K562 (cell line): ENCODE measurements at regions not wholly inside any gene's neighbourhood (a gene's known extent, or its start where the extent isn't known, plus 50 kb on each side); places are given as distances from the start of the nearest gene placed in this dataset.

Experiments
- BACH1 ChIP-seq: fragments of 200-800 bp; sonication (Bioruptor generic); IDR thresholded peaks from 2 replicates; pipeline ENCODE4 v1.6.1; 2016; ENCODE audit warnings: missing genetic modification characterization, missing compliant biosample characterization
- BHLHE40 ChIP-seq: IDR thresholded peaks from 2 replicates; pipeline ENCODE4 v1.6.1; 2011; ENCODE audit warnings: low read length, improper control_type of control experiment
- CBFA2T2 ChIP-seq: fragments of 450-650 bp; conservative IDR thresholded peaks from 2 replicates; pipeline ENCODE4 v1.6.1; 2017; ENCODE audit warnings: mild to moderate bottlenecking
- PML ChIP-seq: IDR thresholded peaks from 2 replicates; pipeline ENCODE4 v1.6.1; 2012; ENCODE audit warnings: low read length, inconsistent platforms
- RCOR1 ChIP-seq, 2 experiments: IDR thresholded peaks; 2 replicates each; pipeline ENCODE4 v1.6.1; 2012; ENCODE audit warnings: low read depth in 2 of 2, low read length in 2 of 2, borderline replicate concordance in 1 of 2, improper control_type of control experiment in 1 of 2
- SIN3A ChIP-seq, 2 experiments: fragments of 150-350 bp in 1 of 2; IDR thresholded peaks; 2 replicates each; pipeline ENCODE4 v1.6.1; 2011 to 2016; ENCODE audit warnings: borderline replicate concordance in 2 of 2, low read depth in 2 of 2, low read length in 2 of 2, mild to moderate bottlenecking in 2 of 2, moderate library complexity in 2 of 2; ENCODE audit not compliant: control insufficient read depth in 1 of 2
- SMAD2 ChIP-seq: fragments of 150-350 bp; IDR thresholded peaks from 2 replicates; pipeline ENCODE4 v1.6.1; 2014; ENCODE audit warnings: low read depth, mild to moderate bottlenecking, low read length
- SMARCA5 ChIP-seq: fragments of 450-650 bp; IDR thresholded peaks from 2 replicates; pipeline ENCODE4 v1.6.1; 2016
- SREBF1 ChIP-seq: fragments of 150-350 bp; IDR thresholded peaks from 2 replicates; pipeline ENCODE4 v1.6.1; 2014; ENCODE audit warnings: antibody characterized with exemption, low read depth, low read length, borderline replicate concordance
- TCF7 ChIP-seq: sonication (generic); IDR thresholded peaks from 2 replicates; pipeline ENCODE4 v1.6.1; 2016; ENCODE audit warnings: antibody characterized with exemption, borderline replicate concordance
- YY1 ChIP-seq, 3 experiments: IDR thresholded peaks; 2 replicates each; pipeline ENCODE4 v1.6.1; 2011; ENCODE audit warnings: low read length in 2 of 3, mild to moderate bottlenecking in 2 of 3, moderate library complexity in 2 of 3, borderline replicate concordance in 1 of 3, control low read depth in 1 of 3, low read depth in 1 of 3; ENCODE audit not compliant: insufficient read depth in 3 of 3, insufficient replicate concordance in 2 of 3, control insufficient read depth in 1 of 3, insufficient read length in 1 of 3; ENCODE audit errors: extremely low read depth in 1 of 3
- ZBTB8A ChIP-seq: fragments of 450-650 bp; IDR thresholded peaks from 2 replicates; pipeline ENCODE4 v1.6.1; 2018; ENCODE audit warnings: mild to moderate bottlenecking, moderate library complexity; ENCODE audit not compliant: partially characterized antibody
- ZNF143 ChIP-seq: sonication (generic); formaldehyde crosslinking; IDR thresholded peaks from 2 replicates; pipeline ENCODE4 v1.9.0; 2022; ENCODE audit warnings: mild to moderate bottlenecking, missing genetic modification reagents
- ZNF212 ChIP-seq: fragments of 450-650 bp; formaldehyde crosslinking; IDR thresholded peaks from 2 replicates; pipeline ENCODE4 v1.4.0; 2020; ENCODE audit warnings: mild to moderate bottlenecking
- ZNF224 ChIP-seq: sonication (generic); formaldehyde crosslinking; IDR thresholded peaks from 2 replicates; pipeline ENCODE4 v1.8.0; 2022; ENCODE audit warnings: mild to moderate bottlenecking, missing genetic modification reagents
- ZNF551 ChIP-seq: fragments of 250-450 bp; sonication (Bioruptor Pico); IDR thresholded peaks from 2 replicates; pipeline ENCODE4 v1.5.0; 2021; ENCODE audit warnings: mild to moderate bottlenecking, moderate library complexity
- ZNF584 ChIP-seq: fragments of 200-800 bp; sonication (Bioruptor generic); IDR thresholded peaks from 2 replicates; pipeline ENCODE4 v1.6.1; 2016; ENCODE audit warnings: low read depth, mild to moderate bottlenecking, missing genetic modification characterization, missing compliant biosample characterization
- ZNF707 ChIP-seq: fragments of 250-450 bp; sonication (Bioruptor Pico); conservative IDR thresholded peaks from 2 replicates; pipeline ENCODE4 v1.8.0; 2022; ENCODE audit warnings: inconsistent platforms, mild to moderate bottlenecking, moderate library complexity
- ZZZ3 ChIP-seq: fragments of 450-650 bp; IDR thresholded peaks from 2 replicates; pipeline ENCODE4 v1.6.1; 2016; ENCODE audit warnings: antibody characterized with exemption, mild to moderate bottlenecking, moderate library complexity
- TF ChIP-seq, protein P1 (sequence below): fragments of 450-650 bp; formaldehyde crosslinking; IDR thresholded peaks from 2 replicates; pipeline ENCODE4 v1.4.0; 2020; ENCODE audit warnings: mild to moderate bottlenecking, moderate library complexity
- TF ChIP-seq, protein P2 (sequence below): fragments of 250-450 bp; sonication (Bioruptor Pico); IDR thresholded peaks from 2 replicates; pipeline ENCODE4 v1.9.0; 2021; ENCODE audit warnings: mild to moderate bottlenecking
- TF ChIP-seq, protein P3 (sequence below): fragments of 450-650 bp; formaldehyde crosslinking; IDR thresholded peaks from 2 replicates; pipeline ENCODE4 v1.4.0; 2020; ENCODE audit warnings: mild to moderate bottlenecking
- TF ChIP-seq, protein P4 (sequence below): sonication (generic); formaldehyde crosslinking; IDR thresholded peaks from 2 replicates; pipeline ENCODE4 v1.8.0; 2022; ENCODE audit warnings: mild to moderate bottlenecking, missing genetic modification reagents
- TF ChIP-seq, protein P5 (sequence below): fragments of 450-650 bp; formaldehyde crosslinking; IDR thresholded peaks from 2 replicates; pipeline ENCODE4 v1.4.0; 2022; ENCODE audit warnings: missing genetic modification characterization

DNA sequence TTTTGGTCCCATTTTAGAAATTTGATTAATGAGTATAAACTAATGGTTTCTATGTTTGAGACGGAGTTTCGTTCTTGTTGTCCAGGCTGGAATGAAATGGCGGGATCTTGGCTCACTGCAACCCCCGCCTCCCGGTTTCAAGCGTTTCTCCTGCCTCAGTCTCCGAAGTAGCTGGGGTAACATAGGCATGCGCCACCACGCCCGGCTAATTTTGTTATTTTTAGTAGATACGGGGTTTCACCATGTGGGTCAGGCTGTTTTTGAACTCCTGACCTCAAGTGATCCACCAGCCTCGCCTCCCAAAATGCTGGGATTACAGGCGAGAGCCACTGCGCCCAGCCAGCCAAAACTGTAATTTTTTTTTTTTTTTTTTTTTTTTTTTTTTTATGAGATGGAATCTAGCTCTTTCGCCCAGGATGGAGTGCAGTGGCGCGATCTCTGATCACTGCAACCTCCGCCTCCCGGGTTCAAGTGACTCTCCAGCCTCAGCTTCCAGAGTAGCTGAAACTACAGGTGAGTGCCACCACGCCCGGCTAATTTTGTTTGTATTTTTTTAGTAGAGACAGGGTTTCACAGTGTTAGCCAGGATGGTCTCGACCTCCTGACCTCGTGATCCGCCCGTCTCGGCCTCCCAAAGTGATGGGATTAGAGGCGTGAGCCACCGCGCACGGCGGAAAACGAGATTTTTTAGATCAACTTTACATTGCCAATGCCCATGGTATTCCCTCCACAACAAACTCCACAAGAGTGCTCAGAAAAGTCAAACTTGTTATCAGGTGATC is 127.8 kb downstream of the HFE start (continued):
- TF ChIP-seq, protein P1, sequence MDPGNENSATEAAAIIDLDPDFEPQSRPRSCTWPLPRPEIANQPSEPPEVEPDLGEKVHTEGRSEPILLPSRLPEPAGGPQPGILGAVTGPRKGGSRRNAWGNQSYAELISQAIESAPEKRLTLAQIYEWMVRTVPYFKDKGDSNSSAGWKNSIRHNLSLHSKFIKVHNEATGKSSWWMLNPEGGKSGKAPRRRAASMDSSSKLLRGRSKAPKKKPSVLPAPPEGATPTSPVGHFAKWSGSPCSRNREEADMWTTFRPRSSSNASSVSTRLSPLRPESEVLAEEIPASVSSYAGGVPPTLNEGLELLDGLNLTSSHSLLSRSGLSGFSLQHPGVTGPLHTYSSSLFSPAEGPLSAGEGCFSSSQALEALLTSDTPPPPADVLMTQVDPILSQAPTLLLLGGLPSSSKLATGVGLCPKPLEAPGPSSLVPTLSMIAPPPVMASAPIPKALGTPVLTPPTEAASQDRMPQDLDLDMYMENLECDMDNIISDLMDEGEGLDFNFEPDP (CRISPR knock-in tag), result peak; percentile 66; the same call in 1 of the 2 replicates
- TF ChIP-seq TCF7 (no peak), ZZZ3 (no peak), BHLHE40 (no peak), SMAD2 (no peak), ZNF584 (CRISPR knock-in tag) (no peak), ZNF551 (no peak; the same call in 1 of the 2 replicates), RCOR1 (IDR thresholded peaks at IDR 0.05; ENCODE audit: borderline replicate concordance in 1 of 2, low read depth in 2 of 2, low read length in 2 of 2) (no peak), ZNF143 (CRISPR knock-in tag) (peak; percentile 62; the same call in 1 of the 2 replicates), SMARCA5 (no peak), SIN3A (IDR thresholded peaks at IDR 0.05; ENCODE audit: borderline replicate concordance in 2 of 2, control insufficient read depth in 1 of 2, low read depth in 2 of 2, low read length in 2 of 2) (peak; percentile 69 to 72; a peak in 2 of 4 replicates), ZNF212 (CRISPR knock-in tag) (0 out of 2 replicates have a peak, but pooled peaks have one; percentile 49), ZBTB8A (no peak), BACH1 (no peak), PML (no peak; the same call in 1 of the 2 replicates), SREBF1 (no peak), ZNF224 (CRISPR knock-in tag) (no peak), ZNF707 (peak; percentile 47; the same call in 1 of the 2 replicates), CBFA2T2 (no peak), YY1 (IDR thresholded peaks at IDR 0.05; ENCODE audit: borderline replicate concordance in 1 of 3, control insufficient read depth in 1 of 3, extremely low read depth in 1 of 3, insufficient read depth in 3 of 3, insufficient read length in 1 of 3, insufficient replicate concordance in 2 of 3, low read depth in 1 of 3, low read length in 2 of 3) (peak in 1 of 3 experiments; percentile 69)
- TF ChIP-seq, protein P2, sequence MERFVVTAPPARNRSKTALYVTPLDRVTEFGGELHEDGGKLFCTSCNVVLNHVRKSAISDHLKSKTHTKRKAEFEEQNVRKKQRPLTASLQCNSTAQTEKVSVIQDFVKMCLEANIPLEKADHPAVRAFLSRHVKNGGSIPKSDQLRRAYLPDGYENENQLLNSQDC (CRISPR knock-in tag), result peak; percentile 73; the same call in 1 of the 2 replicates
- TF ChIP-seq, protein P3, sequence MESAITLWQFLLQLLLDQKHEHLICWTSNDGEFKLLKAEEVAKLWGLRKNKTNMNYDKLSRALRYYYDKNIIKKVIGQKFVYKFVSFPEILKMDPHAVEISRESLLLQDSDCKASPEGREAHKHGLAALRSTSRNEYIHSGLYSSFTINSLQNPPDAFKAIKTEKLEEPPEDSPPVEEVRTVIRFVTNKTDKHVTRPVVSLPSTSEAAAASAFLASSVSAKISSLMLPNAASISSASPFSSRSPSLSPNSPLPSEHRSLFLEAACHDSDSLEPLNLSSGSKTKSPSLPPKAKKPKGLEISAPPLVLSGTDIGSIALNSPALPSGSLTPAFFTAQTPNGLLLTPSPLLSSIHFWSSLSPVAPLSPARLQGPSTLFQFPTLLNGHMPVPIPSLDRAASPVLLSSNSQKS (CRISPR knock-in tag), result no peak
- TF ChIP-seq, protein P4, sequence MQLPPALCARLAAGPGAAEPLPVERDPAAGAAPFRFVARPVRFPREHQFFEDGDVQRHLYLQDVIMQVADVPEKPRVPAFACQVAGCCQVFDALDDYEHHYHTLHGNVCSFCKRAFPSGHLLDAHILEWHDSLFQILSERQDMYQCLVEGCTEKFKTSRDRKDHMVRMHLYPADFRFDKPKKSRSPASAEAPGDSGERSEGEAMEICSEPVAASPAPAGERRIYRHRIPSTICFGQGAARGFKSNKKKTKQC (CRISPR knock-in tag), result no peak
- TF ChIP-seq, protein P5, sequence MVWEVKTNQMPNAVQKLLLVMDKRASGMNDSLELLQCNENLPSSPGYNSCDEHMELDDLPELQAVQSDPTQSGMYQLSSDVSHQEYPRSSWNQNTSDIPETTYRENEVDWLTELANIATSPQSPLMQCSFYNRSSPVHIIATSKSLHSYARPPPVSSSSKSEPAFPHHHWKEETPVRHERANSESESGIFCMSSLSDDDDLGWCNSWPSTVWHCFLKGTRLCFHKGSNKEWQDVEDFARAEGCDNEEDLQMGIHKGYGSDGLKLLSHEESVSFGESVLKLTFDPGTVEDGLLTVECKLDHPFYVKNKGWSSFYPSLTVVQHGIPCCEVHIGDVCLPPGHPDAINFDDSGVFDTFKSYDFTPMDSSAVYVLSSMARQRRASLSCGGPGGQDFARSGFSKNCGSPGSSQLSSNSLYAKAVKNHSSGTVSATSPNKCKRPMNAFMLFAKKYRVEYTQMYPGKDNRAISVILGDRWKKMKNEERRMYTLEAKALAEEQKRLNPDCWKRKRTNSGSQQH, result no peak
